HL-60/S4 (cell line): ENCODE measurements at regions not wholly inside any gene's neighbourhood (a gene's known extent, or its start where the extent isn't known, plus 50 kb on each side); places are given as distances from the start of the nearest gene placed in this dataset.
"Not testable (repeated sequence)": the region's sequence is repeated elsewhere in the genome, so short reads cannot be mapped to it uniquely, and the experiment has no call there.

Experiments used
- in situ Hi-C: fragments of 300-500 bp; cut with MboI; formaldehyde crosslinking; loops from 2 replicates; pipeline ENCODE4 v1.14.3; 2022; ENCODE audit warnings: low sequenced_read_pairs

DNA sequence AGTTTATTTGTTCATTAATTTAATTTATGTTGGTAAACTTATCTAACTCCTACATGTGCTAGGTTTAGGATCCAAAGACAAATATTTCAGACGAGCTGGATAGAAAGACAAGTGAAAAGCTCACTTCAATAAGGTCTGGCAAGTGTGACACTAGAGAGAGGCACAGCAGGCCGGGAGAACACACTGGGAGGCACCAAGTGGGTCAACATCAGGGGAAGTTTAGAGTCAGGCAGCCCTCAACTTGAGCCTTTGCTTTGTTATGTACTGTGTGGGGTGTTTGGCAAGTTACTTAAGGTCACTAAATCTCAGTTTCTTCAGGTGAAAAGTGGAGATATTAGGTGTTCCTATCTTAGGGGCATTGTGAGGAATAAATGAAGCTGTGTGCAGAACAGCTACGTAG, 214.4 kb downstream of the PCSK1 start:
- in situ Hi-C loops, result no loop called here

DNA sequence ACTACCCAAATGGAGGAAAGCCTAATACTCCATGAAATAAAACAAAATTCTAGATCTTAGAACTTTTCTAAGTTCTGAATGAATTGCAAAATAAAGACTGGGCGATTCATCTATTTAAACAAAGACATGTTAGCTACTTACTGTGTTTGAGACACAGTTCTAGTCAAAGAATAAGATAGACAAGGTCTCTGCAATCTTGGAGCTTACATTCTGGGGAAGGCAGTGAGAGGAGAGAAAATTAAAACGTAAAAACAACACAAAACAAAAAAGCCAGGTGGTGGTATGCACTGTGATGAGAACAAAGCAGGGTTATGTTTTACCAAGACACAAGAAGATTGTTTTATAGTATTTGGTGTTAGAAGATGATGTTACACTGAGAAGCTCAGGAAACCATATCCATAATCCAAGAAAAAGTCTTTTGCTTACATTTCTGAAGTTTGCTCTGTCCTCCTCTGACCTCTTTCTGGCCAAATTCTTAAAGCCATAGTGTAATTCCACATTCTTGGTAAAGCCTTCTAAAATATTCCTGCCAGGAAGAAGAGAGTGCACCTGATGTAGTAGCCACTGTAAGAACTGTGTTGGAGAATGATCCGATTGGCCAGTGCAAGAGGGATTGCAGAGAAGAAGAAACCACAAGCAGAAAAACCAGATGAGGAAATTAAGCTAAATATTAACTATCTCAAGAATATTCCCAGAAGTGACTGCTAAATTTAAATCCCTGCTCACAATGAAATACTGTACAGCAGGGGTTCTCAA, 218.4 kb downstream of the PCSK1 start:
- in situ Hi-C loops, result no loop called here

- in situ Hi-C loops, result no loop called here
These were observed 223.2 kb downstream of the PCSK1 start for GRCh38 chr5:96209829-96210228.

DNA sequence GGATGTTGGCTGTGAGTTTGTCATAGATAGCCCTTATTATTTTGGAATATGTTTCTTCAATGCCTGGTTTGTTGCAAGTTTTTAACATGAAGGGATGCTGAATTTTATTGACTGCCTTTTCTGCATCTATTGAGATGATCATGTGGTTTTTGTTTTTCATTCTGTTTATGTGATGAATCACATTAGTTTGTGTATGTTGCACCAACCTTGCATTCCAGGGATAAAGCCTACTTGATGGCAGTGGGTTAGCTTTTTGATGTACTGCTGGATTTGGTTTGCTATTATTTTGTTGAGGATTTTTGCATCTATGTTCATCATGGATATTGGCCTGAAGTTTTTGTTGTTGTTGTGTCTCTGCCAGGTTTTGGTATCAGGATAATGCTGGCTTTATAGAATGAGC, 225.6 kb downstream of the PCSK1 start:
- in situ Hi-C loops, result no loop called here

DNA sequence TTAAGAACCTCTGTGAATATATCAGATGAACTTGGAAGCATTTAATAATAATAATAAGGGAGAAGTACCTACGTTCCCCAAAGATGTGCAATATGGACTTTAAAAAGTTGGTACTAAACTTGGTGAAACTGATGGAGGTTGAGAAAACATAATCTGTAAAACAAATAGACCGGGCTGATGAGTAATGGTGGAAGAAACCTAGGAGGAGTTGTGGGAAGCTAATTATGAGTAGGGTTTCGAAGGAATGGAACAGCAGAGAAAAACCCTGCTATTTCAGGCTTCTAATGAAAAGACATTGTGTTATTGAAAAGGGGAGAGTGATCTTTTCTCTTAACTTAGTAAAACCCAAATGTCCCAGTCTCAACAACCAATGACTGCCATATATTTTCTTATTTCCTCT, 229.3 kb downstream of the PCSK1 start:
- in situ Hi-C loops, result no loop called here

GRCh38 chr5:96201503-96201902, 231.5 kb downstream of the PCSK1 start:
- in situ Hi-C loops, result no loop called here

GRCh38 chr5:96200641-96201040, 232.4 kb downstream of the PCSK1 start:
- in situ Hi-C loops, result no loop called here

DNA sequence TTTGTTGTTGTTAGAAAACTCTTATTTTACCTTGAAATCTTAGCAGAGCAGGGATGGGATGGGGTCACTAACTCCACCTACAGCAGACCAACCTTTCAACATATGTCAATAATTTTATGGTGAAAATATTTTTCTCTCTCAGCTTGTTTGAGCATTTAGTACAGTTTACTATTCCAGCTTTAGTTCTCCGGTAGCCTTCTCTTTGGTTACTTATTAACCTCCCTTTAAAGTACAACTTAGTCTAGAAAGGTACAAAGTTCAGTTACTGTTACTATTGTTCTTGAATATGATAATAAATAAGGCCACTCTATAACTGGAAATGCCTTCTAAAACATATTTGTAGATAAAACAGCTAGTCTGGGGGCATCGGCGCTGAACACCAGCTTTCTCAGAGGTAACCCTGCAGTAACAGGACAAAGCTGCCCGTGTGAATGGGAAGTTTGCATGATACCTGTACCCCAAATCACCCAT, 233.3 kb downstream of the PCSK1 start:
- in situ Hi-C loops, result no loop called here

DNA sequence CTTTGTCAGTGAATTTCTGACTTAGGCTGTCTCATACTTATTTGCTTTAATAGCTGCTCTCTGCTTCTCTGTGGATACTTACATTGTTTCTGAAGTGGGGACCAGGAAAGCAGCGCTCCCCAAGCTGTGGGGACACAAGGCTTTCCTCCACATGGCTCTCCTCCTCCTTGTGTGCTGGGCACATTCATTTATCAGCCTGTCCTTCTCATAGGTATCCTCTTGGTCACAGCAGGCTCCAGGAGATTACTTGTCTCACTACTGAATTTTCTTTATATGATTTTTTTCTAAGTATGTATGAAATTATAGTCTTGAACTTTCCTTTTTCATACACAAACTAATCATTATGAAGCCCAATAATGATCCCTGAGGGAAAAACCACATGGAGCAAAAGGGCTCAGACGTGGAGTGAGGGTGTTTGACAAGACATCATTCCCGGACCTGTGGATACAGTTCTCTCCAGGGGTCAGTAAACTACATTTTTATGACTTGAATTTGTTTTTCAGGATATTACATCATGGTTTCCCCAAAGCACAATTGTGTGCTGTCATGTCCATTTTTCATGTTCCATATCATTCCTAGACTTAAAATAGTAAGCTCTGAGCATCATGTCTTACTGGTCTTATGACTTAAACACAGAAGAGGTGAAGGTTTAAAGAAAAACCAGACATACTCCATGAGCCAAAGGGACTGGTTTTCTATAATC, 234.5 kb downstream of the PCSK1 start:
- in situ Hi-C loops, result no loop called here

GRCh38 chr5:96197767-96198166, 235.3 kb downstream of the PCSK1 start:
- in situ Hi-C loops, result not testable (repeated sequence)

DNA sequence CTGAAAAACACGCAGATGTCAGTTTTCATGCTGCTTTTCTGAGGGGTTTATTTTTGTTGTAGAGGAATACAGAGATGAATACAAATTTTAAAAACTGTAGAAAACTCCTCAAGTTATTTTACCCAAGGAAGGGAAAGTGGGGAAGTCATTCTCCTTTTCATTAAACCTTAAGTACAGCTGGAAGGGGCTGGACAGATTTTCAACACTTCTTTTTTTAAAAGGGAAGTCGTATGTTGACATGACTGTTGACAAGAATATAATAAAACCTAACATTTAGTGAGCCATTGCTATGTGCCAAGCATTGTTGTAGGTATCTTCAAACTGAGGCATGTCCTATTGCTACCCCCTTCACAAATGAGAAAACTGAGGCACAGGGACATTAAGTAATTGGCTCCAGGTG, 235.7 kb upstream of the ELL2 start:
- in situ Hi-C loops, result no loop called here

- in situ Hi-C loops, result no loop called here
These were observed 235.2 kb upstream of the ELL2 start for GRCh38 chr5:96196890-96197289.

- in situ Hi-C loops, result no loop called here
These were observed 234.8 kb upstream of the ELL2 start for GRCh38 chr5:96196407-96196806.

GRCh38 chr5:96195123-96195522, 233.5 kb upstream of the ELL2 start:
- in situ Hi-C loops, result no loop called here

DNA sequence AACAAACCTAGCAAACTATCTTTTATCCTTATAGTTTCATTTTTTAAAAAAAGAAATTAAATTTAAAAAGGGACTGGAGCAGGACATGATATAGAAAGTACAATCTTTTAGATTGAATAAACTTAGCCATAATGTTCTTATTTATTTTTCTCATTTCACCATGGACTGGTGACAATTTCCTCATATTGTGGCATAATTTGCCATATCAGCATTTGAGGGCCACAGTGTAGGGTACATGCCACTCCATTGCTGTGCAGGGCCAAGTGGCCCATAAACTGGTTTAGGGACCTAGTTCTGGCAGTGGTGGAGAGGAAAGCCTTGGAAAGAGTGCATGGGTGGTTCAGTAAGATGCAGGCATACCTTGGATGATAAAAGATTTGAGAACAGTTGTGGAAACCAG, 232.9 kb upstream of the ELL2 start:
- in situ Hi-C loops, result no loop called here

DNA sequence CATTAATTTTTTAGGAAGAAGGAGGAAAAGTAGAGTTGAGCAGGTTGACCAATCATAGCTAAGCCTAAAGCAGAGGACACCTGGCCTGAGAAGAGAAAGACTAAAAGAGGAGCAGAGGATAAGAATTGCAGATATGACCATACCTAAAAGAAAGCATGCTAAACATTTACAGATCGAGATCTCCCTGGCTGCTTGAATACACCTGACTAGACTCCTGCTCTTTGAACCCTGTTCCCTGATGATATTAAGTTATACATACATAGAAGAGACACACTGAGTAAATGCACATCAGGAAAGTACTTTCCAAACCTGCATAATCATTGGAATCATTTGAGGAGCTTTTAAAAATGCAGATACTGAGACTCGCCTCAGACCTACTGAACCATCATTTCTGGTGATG, 232.3 kb upstream of the ELL2 start:
- in situ Hi-C loops, result no loop called here

- in situ Hi-C loops, result no loop called here
These were observed 228.3 kb upstream of the ELL2 start for GRCh38 chr5:96189987-96190386.

GRCh38 chr5:96189028-96189826, 227.6 kb upstream of the ELL2 start:
- in situ Hi-C loops, result no loop called here

GRCh38 chr5:96187309-96188027, 225.8 kb upstream of the ELL2 start:
- in situ Hi-C loops, result no loop called here

- in situ Hi-C loops, result not testable (repeated sequence)
These were observed 222.9 kb upstream of the ELL2 start for GRCh38 chr5:96184510-96184909.
